ENCODE measurements at regions not wholly inside any gene's neighbourhood (a gene's known extent, or its start where the extent isn't known, plus 50 kb on each side); places are given as distances from the start of the nearest gene placed in this dataset.

GRCh38 chr2:122056853-122057252 lies 301.4 kb downstream of the TSN start:
- TF ChIP-seq, protein P1, sequence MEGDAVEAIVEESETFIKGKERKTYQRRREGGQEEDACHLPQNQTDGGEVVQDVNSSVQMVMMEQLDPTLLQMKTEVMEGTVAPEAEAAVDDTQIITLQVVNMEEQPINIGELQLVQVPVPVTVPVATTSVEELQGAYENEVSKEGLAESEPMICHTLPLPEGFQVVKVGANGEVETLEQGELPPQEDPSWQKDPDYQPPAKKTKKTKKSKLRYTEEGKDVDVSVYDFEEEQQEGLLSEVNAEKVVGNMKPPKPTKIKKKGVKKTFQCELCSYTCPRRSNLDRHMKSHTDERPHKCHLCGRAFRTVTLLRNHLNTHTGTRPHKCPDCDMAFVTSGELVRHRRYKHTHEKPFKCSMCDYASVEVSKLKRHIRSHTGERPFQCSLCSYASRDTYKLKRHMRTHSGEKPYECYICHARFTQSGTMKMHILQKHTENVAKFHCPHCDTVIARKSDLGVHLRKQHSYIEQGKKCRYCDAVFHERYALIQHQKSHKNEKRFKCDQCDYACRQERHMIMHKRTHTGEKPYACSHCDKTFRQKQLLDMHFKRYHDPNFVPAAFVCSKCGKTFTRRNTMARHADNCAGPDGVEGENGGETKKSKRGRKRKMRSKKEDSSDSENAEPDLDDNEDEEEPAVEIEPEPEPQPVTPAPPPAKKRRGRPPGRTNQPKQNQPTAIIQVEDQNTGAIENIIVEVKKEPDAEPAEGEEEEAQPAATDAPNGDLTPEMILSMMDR (IDR thresholded peaks at IDR 0.05) = no peak
- no peak for TF ChIP-seq EP300 (IDR thresholded peaks at IDR 0.05)
- no peak for TF ChIP-seq POLR2AphosphoS5 (IDR thresholded peaks at IDR 0.05)

Measured in gastroesophageal sphincter (tissue), 3 donors.